ENCODE measurements at regions not wholly inside any gene's neighbourhood (a gene's known extent, or its start where the extent isn't known, plus 50 kb on each side); places are given as distances from the start of the nearest gene placed in this dataset.

GRCh38 chr3:188043891-188044290 is 110.1 kb upstream of the LPP start:
- no peak overlapping the region for H2BK15ac ChIP-seq (ENCODE audit: low read depth, low read length)
- no peak overlapping the region for H2BK12ac ChIP-seq (ENCODE audit: insufficient read length, low read depth, low read length)
- DNase-seq: no peak
- no CpG with 5 or more reads among the region's 2 CpGs for WGBS (ENCODE audit: extremely low coverage, insufficient read length, low lambda C conversion rate)
- H3K4ac ChIP-seq (ENCODE audit: low read depth, low read length): no peak overlapping the region
- H3K18ac ChIP-seq (ENCODE audit: insufficient read length, low read depth, low read length): no peak overlapping the region
- no peak overlapping the region for H3K4me3 Mint-ChIP-seq
- H3K23me2 ChIP-seq (ENCODE audit: insufficient read length, low read depth, low read length, poor library complexity, severe bottlenecking): no peaks in the 10 kb centered on the region
- H2BK120ac ChIP-seq (ENCODE audit: low read depth, low read length, poor library complexity, severe bottlenecking): no peak overlapping the region
- H2BK5ac ChIP-seq (ENCODE audit: insufficient read length, low read length): no peak overlapping the region
- no peak overlapping the region for H3K14ac ChIP-seq (ENCODE audit: insufficient read depth, low read length)
- no peaks in the 10 kb centered on the region for H4K20me1 ChIP-seq (ENCODE audit: control insufficient read depth, insufficient read depth, insufficient read length)
- H4K5ac ChIP-seq (ENCODE audit: insufficient read length, low read depth, low read length): no peak overlapping the region
- no peak overlapping the region for H3K4me2 ChIP-seq (ENCODE audit: insufficient read depth, insufficient read length, low read length)
- no peak overlapping the region for H4K8ac ChIP-seq (replicated peaks; ENCODE audit: insufficient read length, low read depth, low read length)
- peaks cover 7% of the 10 kb centered on the region; the same call in 1 of the 2 replicates for H3K4me1 ChIP-seq (ENCODE audit: insufficient read depth, low read length)
- H3K79me1 ChIP-seq (ENCODE audit: insufficient read depth, low read depth, low read length, poor library complexity, severe bottlenecking): no peaks in the 10 kb centered on the region
- H3K36me3 Mint-ChIP-seq (ENCODE audit: insufficient read depth in 1 of 3, low read depth in 3 of 3): no peaks in the 10 kb centered on the region
- no peak overlapping the region for H2AFZ ChIP-seq (ENCODE audit: low read length)
- H2AK5ac ChIP-seq (ENCODE audit: insufficient read length, low read length): no peak overlapping the region
- H4K91ac ChIP-seq (ENCODE audit: insufficient read length, low read depth, low read length): no peak overlapping the region
- TF ChIP-seq, protein P1, sequence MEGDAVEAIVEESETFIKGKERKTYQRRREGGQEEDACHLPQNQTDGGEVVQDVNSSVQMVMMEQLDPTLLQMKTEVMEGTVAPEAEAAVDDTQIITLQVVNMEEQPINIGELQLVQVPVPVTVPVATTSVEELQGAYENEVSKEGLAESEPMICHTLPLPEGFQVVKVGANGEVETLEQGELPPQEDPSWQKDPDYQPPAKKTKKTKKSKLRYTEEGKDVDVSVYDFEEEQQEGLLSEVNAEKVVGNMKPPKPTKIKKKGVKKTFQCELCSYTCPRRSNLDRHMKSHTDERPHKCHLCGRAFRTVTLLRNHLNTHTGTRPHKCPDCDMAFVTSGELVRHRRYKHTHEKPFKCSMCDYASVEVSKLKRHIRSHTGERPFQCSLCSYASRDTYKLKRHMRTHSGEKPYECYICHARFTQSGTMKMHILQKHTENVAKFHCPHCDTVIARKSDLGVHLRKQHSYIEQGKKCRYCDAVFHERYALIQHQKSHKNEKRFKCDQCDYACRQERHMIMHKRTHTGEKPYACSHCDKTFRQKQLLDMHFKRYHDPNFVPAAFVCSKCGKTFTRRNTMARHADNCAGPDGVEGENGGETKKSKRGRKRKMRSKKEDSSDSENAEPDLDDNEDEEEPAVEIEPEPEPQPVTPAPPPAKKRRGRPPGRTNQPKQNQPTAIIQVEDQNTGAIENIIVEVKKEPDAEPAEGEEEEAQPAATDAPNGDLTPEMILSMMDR (conservative IDR thresholded peaks at IDR 0.05): no peak
- no peaks in the 10 kb centered on the region for H3K9me3 ChIP-seq (ENCODE audit: control insufficient read depth, low read depth, low read length)
- H3K27me3 ChIP-seq (ENCODE audit: insufficient read depth, low read length): no peaks in the 10 kb centered on the region
- H3K4me1 Mint-ChIP-seq: peaks cover 5 to 7% of the 10 kb centered on the region in 2 experiments; a peak in 3 of 4 replicates
- H3K79me2 ChIP-seq (ENCODE audit: insufficient read depth, low read length): no peaks in the 10 kb centered on the region; the same call in 1 of the 2 replicates
- H3K9ac ChIP-seq (ENCODE audit: extremely low read depth, insufficient read length, low read length): no peak overlapping the region
- H3K9me3 Mint-ChIP-seq: no peaks in the 10 kb centered on the region
- no peaks in the 10 kb centered on the region; the same call in 1 of the 2 replicates for H3K27me3 Mint-ChIP-seq (ENCODE audit: low read depth)
- H2BK20ac ChIP-seq (ENCODE audit: low read depth, low read length, poor library complexity, severe bottlenecking): no peak overlapping the region
- no peak overlapping the region for H3K27ac ChIP-seq (ENCODE audit: insufficient read length, low read depth, low read length)
- H3T11ph ChIP-seq (ENCODE audit: low read length): no peak overlapping the region
- no peak overlapping the region for H3K23ac ChIP-seq (ENCODE audit: insufficient read length, low read depth, low read length)
- no peak overlapping the region for H3K27ac Mint-ChIP-seq
- H3K56ac ChIP-seq (ENCODE audit: insufficient read length, low read depth, low read length): no peak overlapping the region

All from H9 (cell line).